H9 (cell line): ENCODE measurements at regions not wholly inside any gene's neighbourhood (a gene's known extent, or its start where the extent isn't known, plus 50 kb on each side); places are given as distances from the start of the nearest gene placed in this dataset.

Experiments used
- DNase-seq: peaks from one replicate; pipeline ENCODE4 v3.0.0-alpha.2; 2017
- H2AFZ ChIP-seq: one replicate; pipeline ENCODE4 v1.6.1; 2013; ENCODE audit warnings: mild to moderate bottlenecking, low read length, control low read depth, moderate library complexity
- H2AK5ac ChIP-seq: 2 replicates; pipeline ENCODE4 v1.6.1; 2013; ENCODE audit warnings: low read length, control low read depth, mixed read lengths; ENCODE audit not compliant: insufficient read length
- H2BK120ac ChIP-seq: one replicate; pipeline ENCODE4 v1.6.1; 2013; ENCODE audit warnings: low read depth, mild to moderate bottlenecking, low read length, control low read depth, inconsistent platforms; ENCODE audit not compliant: poor library complexity, severe bottlenecking
- H2BK12ac ChIP-seq: 2 replicates; pipeline ENCODE4 v1.6.1; 2013; ENCODE audit warnings: low read length, control low read depth, mixed read lengths, low read depth; ENCODE audit not compliant: insufficient read length
- H2BK15ac ChIP-seq: 2 replicates; pipeline ENCODE4 v1.6.1; 2013; ENCODE audit warnings: low read depth, low read length, control low read depth
- H2BK20ac ChIP-seq: one replicate; pipeline ENCODE4 v1.6.1; 2013; ENCODE audit warnings: low read depth, mild to moderate bottlenecking, low read length, control low read depth, inconsistent platforms; ENCODE audit not compliant: poor library complexity, severe bottlenecking
- H2BK5ac ChIP-seq: 2 replicates; pipeline ENCODE4 v1.6.1; 2013; ENCODE audit warnings: low read length, control low read depth, mixed read lengths; ENCODE audit not compliant: insufficient read length
- H3K14ac ChIP-seq: 2 replicates; pipeline ENCODE4 v1.6.1; 2013; ENCODE audit warnings: low read length, control low read depth; ENCODE audit not compliant: insufficient read depth
- H3K18ac ChIP-seq: 2 replicates; pipeline ENCODE4 v1.6.1; 2013; ENCODE audit warnings: low read depth, mild to moderate bottlenecking, mixed read lengths, low read length, control low read depth; ENCODE audit not compliant: insufficient read length
- H3K23ac ChIP-seq: 2 replicates; pipeline ENCODE4 v1.6.1; 2013; ENCODE audit warnings: low read length, control low read depth, mixed read lengths, low read depth; ENCODE audit not compliant: insufficient read length
- H3K23me2 ChIP-seq: 2 replicates; pipeline ENCODE4 v1.6.1; 2013; ENCODE audit warnings: low read depth, mild to moderate bottlenecking, mixed read lengths, low read length, control low read depth; ENCODE audit not compliant: insufficient read length, poor library complexity, severe bottlenecking
- H3K27ac ChIP-seq: 2 replicates; pipeline ENCODE4 v1.5.1; 2013; ENCODE audit warnings: low read length, control low read depth, mixed read lengths, low read depth; ENCODE audit not compliant: insufficient read length
- H3K27me3 ChIP-seq: 2 replicates; pipeline ENCODE4 v1.6.1; 2013; ENCODE audit warnings: low read length, control low read depth, inconsistent platforms; ENCODE audit not compliant: insufficient read depth
- H3K4ac ChIP-seq: 2 replicates; pipeline ENCODE4 v1.6.1; 2013; ENCODE audit warnings: low read depth, mild to moderate bottlenecking, control low read depth, inconsistent platforms, low read length, moderate library complexity
- H3K4me1 ChIP-seq: 2 replicates; pipeline ENCODE4 v1.6.1; 2013; ENCODE audit warnings: low read length, control low read depth, inconsistent platforms; ENCODE audit not compliant: insufficient read depth
- H3K4me2 ChIP-seq: 2 replicates; pipeline ENCODE4 v1.6.1; 2013; ENCODE audit warnings: low read length, control low read depth, mixed read lengths; ENCODE audit not compliant: insufficient read length, insufficient read depth
- H3K56ac ChIP-seq: 2 replicates; pipeline ENCODE4 v1.6.1; 2013; ENCODE audit warnings: low read depth, mild to moderate bottlenecking, mixed read lengths, low read length, control low read depth; ENCODE audit not compliant: insufficient read length
- H3K79me1 ChIP-seq: 2 replicates; pipeline ENCODE4 v1.6.1; 2013; ENCODE audit warnings: low read depth, mild to moderate bottlenecking, moderate library complexity, low read length, control low read depth, inconsistent platforms; ENCODE audit not compliant: insufficient read depth, poor library complexity, severe bottlenecking
- H3K79me2 ChIP-seq: 2 replicates; pipeline ENCODE4 v1.6.1; 2013; ENCODE audit warnings: low read length, control low read depth, inconsistent platforms; ENCODE audit not compliant: insufficient read depth
- H3K9ac ChIP-seq: 2 replicates; pipeline ENCODE4 v1.6.1; 2013; ENCODE audit warnings: low read length, control low read depth, mixed read lengths; ENCODE audit not compliant: insufficient read length; ENCODE audit errors: extremely low read depth
- H3K9me3 ChIP-seq: one replicate; pipeline ENCODE4 v1.6.1; 2013; ENCODE audit warnings: low read depth, low read length, inconsistent platforms; ENCODE audit not compliant: control insufficient read depth
- H3T11ph ChIP-seq: one replicate; pipeline ENCODE4 v1.6.1; 2013; ENCODE audit warnings: mild to moderate bottlenecking, low read length, control low read depth, inconsistent platforms
- H4K20me1 ChIP-seq: one replicate; pipeline ENCODE4 v1.6.1; 2013; ENCODE audit not compliant: control insufficient read depth, insufficient read length, insufficient read depth
- H4K5ac ChIP-seq: 2 replicates; pipeline ENCODE4 v1.6.1; 2013; ENCODE audit warnings: low read depth, mild to moderate bottlenecking, mixed read lengths, low read length, control low read depth; ENCODE audit not compliant: insufficient read length
- H4K8ac ChIP-seq: replicated peaks from 2 replicates; pipeline ENCODE4 v1.6.1; 2013; ENCODE audit warnings: low read length, control low read depth, mixed read lengths, low read depth; ENCODE audit not compliant: insufficient read length
- H4K91ac ChIP-seq: 2 replicates; pipeline ENCODE4 v1.6.1; 2013; ENCODE audit warnings: low read depth, mild to moderate bottlenecking, moderate library complexity, mixed read lengths, low read length, control low read depth; ENCODE audit not compliant: insufficient read length
- H3K27ac Mint-ChIP-seq, 3 experiments: 2 replicates in 2 of 3; 3 replicates in 1 of 3; pipeline ENCODE4 v1.8.0; 2020 to 2021; ENCODE audit warnings: mixed read lengths in 3 of 3, mild to moderate bottlenecking in 1 of 3, moderate library complexity in 1 of 3
- H3K27me3 Mint-ChIP-seq: 2 replicates; pipeline ENCODE4 v1.8.0; 2021; ENCODE audit warnings: low read depth, mild to moderate bottlenecking, moderate library complexity, mixed read lengths
- H3K36me3 Mint-ChIP-seq, 3 experiments: 2 replicates in 2 of 3; 3 replicates in 1 of 3; pipeline ENCODE4 v1.8.0; 2020 to 2021; ENCODE audit warnings: low read depth in 3 of 3, mixed read lengths in 3 of 3; ENCODE audit not compliant: insufficient read depth in 1 of 3
- H3K4me1 Mint-ChIP-seq, 2 experiments: 2 replicates each; pipeline ENCODE4 v1.8.0; 2020; ENCODE audit warnings: mixed read lengths in 2 of 2
- H3K4me3 Mint-ChIP-seq, 2 experiments: 2 replicates in 1 of 2; 3 replicates in 1 of 2; pipeline ENCODE4 v1.8.0; 2020 to 2021; ENCODE audit warnings: mild to moderate bottlenecking in 2 of 2, mixed read lengths in 2 of 2, moderate library complexity in 1 of 2
- H3K9me3 Mint-ChIP-seq, 2 experiments: 2 replicates in 1 of 2; 3 replicates in 1 of 2; pipeline ENCODE4 v1.8.0; 2020; ENCODE audit warnings: mild to moderate bottlenecking in 2 of 2, mixed read lengths in 2 of 2, moderate library complexity in 1 of 2
- CTCF ChIP-seq: fragments of 200-600 bp; sonication (generic); conservative IDR thresholded peaks from 3 replicates; pipeline ENCODE4 v1.8.0; 2021; ENCODE audit warnings: antibody characterized with exemption, mild to moderate bottlenecking
- WGBS: extraction: QIAGEN DNeasy Blood & Tissue Kit; methylation state at CpG from one replicate; pipeline ENCODE4 v1.1.7; 2013; ENCODE audit warnings: missing lambda C conversion rate, low lambda C conversion rate, mixed read lengths; ENCODE audit not compliant: insufficient read length; ENCODE audit errors: extremely low coverage; 5-methylcytosine and 5-hydroxymethylcytosine counted together

DNA sequence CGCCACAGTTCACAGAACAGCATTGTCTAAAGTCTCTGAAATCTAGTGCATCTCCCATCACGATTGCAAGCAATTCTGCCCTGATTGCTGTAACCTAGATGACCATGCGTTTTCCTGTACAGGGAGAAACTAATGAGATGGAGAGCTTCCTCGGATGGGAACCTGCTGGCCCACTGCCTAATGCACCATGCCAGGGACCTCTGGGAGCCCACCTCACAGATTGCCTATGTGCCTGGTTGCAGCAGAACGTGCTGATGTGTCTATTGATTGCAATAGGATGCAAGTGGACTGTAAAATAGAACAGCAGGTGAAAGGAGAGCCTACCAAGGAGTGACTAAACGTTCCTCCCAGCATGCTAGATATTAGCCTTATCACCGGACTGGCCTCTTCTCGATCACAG, 141.0 kb upstream of the RAB12 start:
- H3K27ac Mint-ChIP-seq = no peak overlapping the region
- no peak overlapping the region for H3K4me3 Mint-ChIP-seq
- Histone ChIP-seq H3K14ac (no peak overlapping the region), H3K9me3 (no peaks in the 10 kb centered on the region), H4K5ac (no peak overlapping the region), H3K4me2 (no peak overlapping the region), H2AK5ac (no peak overlapping the region), H3K79me1 (no peaks in the 10 kb centered on the region), H2BK120ac (no peak overlapping the region), H2BK12ac (no peak overlapping the region), H3K56ac (no peak overlapping the region), H3K9ac (no peak overlapping the region), H3T11ph (no peak overlapping the region), H3K27me3 (no peaks in the 10 kb centered on the region), H3K4ac (no peak overlapping the region), H2AFZ (no peak overlapping the region), H3K27ac (no peak overlapping the region), H3K18ac (no peak overlapping the region), H2BK15ac (no peak overlapping the region), H3K4me1 (no peaks in the 10 kb centered on the region), H4K20me1 (no peaks in the 10 kb centered on the region), H3K23ac (no peak overlapping the region), H2BK20ac (no peak overlapping the region), H4K91ac (no peak overlapping the region), H4K8ac (no peak overlapping the region), H3K79me2 (no peaks in the 10 kb centered on the region), H2BK5ac (no peak overlapping the region), H3K23me2 (no peaks in the 10 kb centered on the region)
- no peak for TF ChIP-seq CTCF
- H3K36me3 Mint-ChIP-seq = no peaks in the 10 kb centered on the region; a peak in 1 of 7 replicates
- WGBS = no CpG with 5 or more reads among the region's 8 CpGs
- H3K27me3 Mint-ChIP-seq = peaks cover 2% of the 10 kb centered on the region; the same call in 1 of the 2 replicates
- H3K4me1 Mint-ChIP-seq = peaks cover 11 to 13% of the 10 kb centered on the region in 2 experiments
- no peaks in the 10 kb centered on the region; a peak in 1 of 5 replicates for H3K9me3 Mint-ChIP-seq
- no peak for DNase-seq
